ENCODE measurements at regions not wholly inside any gene's neighbourhood (a gene's known extent, or its start where the extent isn't known, plus 50 kb on each side); places are given as distances from the start of the nearest gene placed in this dataset.
A peak's percentile ranks its signal among the peaks of the same experiment; 100 is the strongest.
"Not testable (repeated sequence)": the region's sequence is repeated elsewhere in the genome, so short reads cannot be mapped to it uniquely, and the experiment has no call there.

- no peak overlapping the region for H3K4me3 Mint-ChIP-seq
- H3K4me1 Mint-ChIP-seq, result no peaks in the 10 kb centered on the region
- no peaks in the 10 kb centered on the region for H3K9me3 ChIP-seq (ENCODE audit: control insufficient read depth, low read length, poor library complexity, severe bottlenecking)
- no peak overlapping the region for H3K27ac Mint-ChIP-seq
- H3K36me3 Mint-ChIP-seq (ENCODE audit: low read depth), result no peaks in the 10 kb centered on the region
- ATAC-seq (no peak), DNase-seq (no peak)
- peaks cover 6% of the 10 kb centered on the region for H3K27me3 Mint-ChIP-seq
Observed at GRCh38 chr2:132279344-132279743, 117.6 kb upstream of the ANKRD30BL start.

GRCh38 chr2:132279930-132280615, 118.3 kb upstream of the ANKRD30BL start:
- ATAC-seq (no peak), DNase-seq (no peak)
- Mint-ChIP-seq H3K4me1 (no peaks in the 10 kb centered on the region), H3K27ac (no peak overlapping the region), H3K4me3 (no peak overlapping the region), H3K27me3 (peaks cover 6% of the 10 kb centered on the region), H3K36me3 (ENCODE audit: low read depth) (no peaks in the 10 kb centered on the region)
- H3K9me3 ChIP-seq (ENCODE audit: control insufficient read depth, low read length, poor library complexity, severe bottlenecking), result no peaks in the 10 kb centered on the region

DNA sequence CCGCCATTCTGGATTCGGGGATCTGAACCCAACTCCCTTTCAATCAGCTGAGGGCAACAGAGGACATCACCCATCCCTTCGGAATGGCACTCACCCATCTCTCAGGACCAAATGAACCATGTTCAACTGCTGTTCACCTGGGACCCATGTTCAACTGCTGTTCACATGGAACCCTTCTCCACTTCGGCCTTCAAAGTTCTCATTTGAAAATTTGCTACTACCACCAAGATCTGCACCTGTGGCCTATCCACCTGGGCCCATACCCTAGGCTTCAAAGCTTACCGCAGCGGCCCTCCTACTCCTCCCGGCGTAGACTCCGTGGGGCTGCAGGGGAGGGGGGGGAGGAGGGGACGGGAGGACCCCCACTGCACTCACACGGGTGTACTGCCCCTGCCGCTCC, 119.2 kb upstream of the ANKRD30BL start:
- Mint-ChIP-seq H3K27me3 (peaks cover 6% of the 10 kb centered on the region), H3K27ac (no peak overlapping the region), H3K36me3 (ENCODE audit: low read depth) (no peaks in the 10 kb centered on the region), H3K4me3 (no peak overlapping the region), H3K4me1 (no peaks in the 10 kb centered on the region)
- H3K9me3 ChIP-seq (ENCODE audit: control insufficient read depth, low read length, poor library complexity, severe bottlenecking), result no peaks in the 10 kb centered on the region
- DNase-seq (no peak), ATAC-seq (no peak)

DNA sequence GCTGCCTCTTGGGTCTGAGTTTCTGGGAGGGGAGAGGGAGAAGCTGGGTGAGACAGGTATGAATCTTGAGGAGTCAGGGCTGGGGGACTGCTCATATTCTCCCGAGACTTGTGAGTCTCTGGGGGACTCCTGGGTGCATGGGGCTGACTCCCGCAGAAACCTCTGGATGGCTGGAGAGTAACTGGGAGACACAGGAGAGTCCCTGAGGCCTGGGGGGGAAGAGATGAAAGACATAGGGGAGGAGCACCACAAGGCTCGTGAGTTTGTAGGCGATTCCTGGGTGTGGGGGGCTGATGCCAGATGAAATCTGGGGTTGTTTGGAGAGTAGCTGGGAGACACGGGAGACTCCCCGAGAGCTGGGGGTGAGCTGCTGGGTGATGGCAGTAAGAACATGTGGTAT, 120.4 kb upstream of the ANKRD30BL start:
- not testable (repeated sequence) for H3K36me3 Mint-ChIP-seq (ENCODE audit: low read depth); ATAC-seq; H3K27ac Mint-ChIP-seq; DNase-seq; H3K4me1 Mint-ChIP-seq; H3K9me3 ChIP-seq (ENCODE audit: control insufficient read depth, low read length, poor library complexity, severe bottlenecking); H3K4me3 Mint-ChIP-seq; H3K27me3 Mint-ChIP-seq

GRCh38 chr2:132282911-132283310, 121.2 kb upstream of the ANKRD30BL start:
- no peaks in the 10 kb centered on the region for H3K36me3 Mint-ChIP-seq (ENCODE audit: low read depth)
- peaks cover 6% of the 10 kb centered on the region for H3K27me3 Mint-ChIP-seq
- H3K4me1 Mint-ChIP-seq, result no peaks in the 10 kb centered on the region
- DNase-seq (no peak), ATAC-seq (no peak)
- H3K4me3 Mint-ChIP-seq, result no peak overlapping the region
- no peaks in the 10 kb centered on the region for H3K9me3 ChIP-seq (ENCODE audit: control insufficient read depth, low read length, poor library complexity, severe bottlenecking)
- H3K27ac Mint-ChIP-seq, result no peak overlapping the region

GRCh38 chr2:132286289-132286911, 124.6 kb upstream of the ANKRD30BL start:
- H3K9me3 ChIP-seq (ENCODE audit: control insufficient read depth, low read length, poor library complexity, severe bottlenecking); DNase-seq; H3K27ac Mint-ChIP-seq; H3K36me3 Mint-ChIP-seq (ENCODE audit: low read depth); ATAC-seq; H3K4me3 Mint-ChIP-seq; H3K27me3 Mint-ChIP-seq; H3K4me1 Mint-ChIP-seq: not testable (repeated sequence)

GRCh38 chr2:132287910-132288309, 126.2 kb upstream of the ANKRD30BL start:
- not testable (repeated sequence) for H3K9me3 ChIP-seq (ENCODE audit: control insufficient read depth, low read length, poor library complexity, severe bottlenecking); H3K4me1 Mint-ChIP-seq; H3K27me3 Mint-ChIP-seq

GRCh38 chr2:132289138-132289537, 127.4 kb upstream of the ANKRD30BL start:
- H3K9me3 ChIP-seq (ENCODE audit: control insufficient read depth, low read length, poor library complexity, severe bottlenecking); H3K27ac Mint-ChIP-seq; H3K4me3 Mint-ChIP-seq; H3K4me1 Mint-ChIP-seq; ATAC-seq; DNase-seq; H3K27me3 Mint-ChIP-seq; H3K36me3 Mint-ChIP-seq (ENCODE audit: low read depth): not testable (repeated sequence)

More at GRCh38 chr2:132287910-132288309, 126.2 kb upstream of the ANKRD30BL start:
- H3K27ac Mint-ChIP-seq; H3K4me3 Mint-ChIP-seq; H3K36me3 Mint-ChIP-seq (ENCODE audit: low read depth); DNase-seq; ATAC-seq: not testable (repeated sequence)

DNA sequence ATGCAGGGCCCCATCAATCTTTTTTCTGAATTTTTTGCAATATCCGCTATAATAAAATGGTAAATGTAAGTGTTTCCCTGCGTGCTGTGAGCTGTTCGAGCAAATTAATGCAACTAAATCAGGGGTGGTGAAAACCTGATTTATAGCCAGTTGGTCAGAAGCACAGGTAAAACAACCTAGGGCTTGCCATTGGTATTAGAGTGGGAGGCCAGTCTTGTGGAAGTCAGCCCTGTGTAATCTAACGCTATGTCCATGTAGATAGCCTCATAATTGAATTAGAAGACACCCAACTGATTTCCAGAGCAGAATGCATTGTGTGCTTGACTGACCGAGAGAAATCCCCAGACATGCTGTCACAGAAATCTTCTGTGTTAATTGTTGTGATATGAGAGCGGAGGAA, 126.8 kb upstream of the GPR39 start:
- not testable (repeated sequence) for H3K9me3 ChIP-seq (ENCODE audit: control insufficient read depth, low read length, poor library complexity, severe bottlenecking); H3K4me3 Mint-ChIP-seq; H3K4me1 Mint-ChIP-seq; H3K36me3 Mint-ChIP-seq (ENCODE audit: low read depth); DNase-seq; H3K27ac Mint-ChIP-seq; H3K27me3 Mint-ChIP-seq; ATAC-seq

- not testable (repeated sequence) for H3K36me3 Mint-ChIP-seq (ENCODE audit: low read depth); ATAC-seq; DNase-seq; H3K4me1 Mint-ChIP-seq; H3K9me3 ChIP-seq (ENCODE audit: control insufficient read depth, low read length, poor library complexity, severe bottlenecking); H3K27me3 Mint-ChIP-seq
- peak overlapping the region; percentile 74 for H3K4me3 Mint-ChIP-seq
- H3K27ac Mint-ChIP-seq, result peak overlapping the region; percentile 65
Observed at GRCh38 chr2:132300592-132301378, 115.8 kb upstream of the GPR39 start.

DNA sequence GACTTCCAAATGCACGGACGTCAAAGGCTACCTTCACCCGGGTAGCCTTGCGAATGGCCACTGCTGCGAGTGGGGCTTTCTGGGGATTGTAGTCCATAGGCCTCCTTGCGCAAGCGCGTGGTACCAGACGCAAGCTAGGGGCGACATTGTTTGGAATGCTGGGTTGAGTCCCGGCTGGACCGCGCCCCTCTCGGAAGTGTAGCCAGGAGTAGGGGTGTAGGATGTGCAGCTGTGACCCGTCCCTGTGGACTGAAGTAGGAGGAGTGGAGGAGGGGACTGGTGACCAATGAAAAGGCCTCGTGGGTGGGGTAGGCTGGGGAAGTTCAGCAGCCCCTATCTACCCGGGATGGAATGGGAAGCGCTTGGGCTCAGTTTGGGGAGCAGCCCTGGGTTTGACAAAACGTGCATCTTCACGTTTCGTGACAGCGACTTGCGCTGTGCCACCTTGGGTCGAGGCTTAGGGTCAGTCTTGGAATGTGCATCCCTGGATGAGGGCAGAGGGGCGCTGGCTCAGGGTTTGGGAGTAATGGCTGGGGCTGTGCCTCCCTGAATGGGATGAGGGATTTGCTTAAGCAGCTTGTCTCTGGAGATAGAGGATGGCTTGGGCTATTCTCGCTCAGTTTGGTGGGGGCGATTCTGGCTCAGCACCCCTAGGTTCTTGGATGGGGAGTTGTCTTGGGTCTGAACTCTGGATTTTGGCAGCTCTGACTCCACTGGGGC, 111.8 kb upstream of the GPR39 start:
- not testable (repeated sequence) for ATAC-seq, H3K4me1 Mint-ChIP-seq, H3K4me3 Mint-ChIP-seq

GRCh38 chr2:132307613-132308198, 108.9 kb upstream of the GPR39 start:
- not testable (repeated sequence) for H3K4me1 Mint-ChIP-seq; H3K9me3 ChIP-seq (ENCODE audit: control insufficient read depth, low read length, poor library complexity, severe bottlenecking)

More for the DNA sequence above, 111.8 kb upstream of the GPR39 start:
- not testable (repeated sequence) for H3K27ac Mint-ChIP-seq; H3K36me3 Mint-ChIP-seq (ENCODE audit: low read depth); DNase-seq; H3K27me3 Mint-ChIP-seq; H3K9me3 ChIP-seq (ENCODE audit: control insufficient read depth, low read length, poor library complexity, severe bottlenecking)

DNA sequence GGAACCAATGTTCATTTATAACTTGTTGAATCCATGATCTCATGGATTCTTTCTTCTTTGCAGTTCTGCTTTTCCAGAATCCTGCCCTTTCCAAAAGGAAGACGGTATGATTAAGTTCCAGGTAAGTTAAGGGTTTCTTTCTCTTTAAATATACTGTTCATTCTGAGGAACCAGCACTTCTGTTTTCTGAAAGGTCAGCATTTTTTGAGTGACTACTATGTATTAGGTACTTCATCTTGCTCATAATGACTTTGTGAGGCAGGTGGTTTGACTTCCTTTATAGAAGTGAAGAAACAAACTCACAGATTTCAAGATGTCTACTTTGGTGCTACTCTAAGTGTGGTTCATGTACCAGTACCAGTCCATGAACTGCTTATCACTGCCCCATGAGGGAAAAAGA, 107.4 kb upstream of the GPR39 start:
- not testable (repeated sequence) for H3K36me3 Mint-ChIP-seq (ENCODE audit: low read depth); H3K4me1 Mint-ChIP-seq; ATAC-seq; H3K27me3 Mint-ChIP-seq; H3K4me3 Mint-ChIP-seq; H3K9me3 ChIP-seq (ENCODE audit: control insufficient read depth, low read length, poor library complexity, severe bottlenecking); DNase-seq; H3K27ac Mint-ChIP-seq

More at GRCh38 chr2:132307613-132308198, 108.9 kb upstream of the GPR39 start:
- not testable (repeated sequence) for DNase-seq; H3K27ac Mint-ChIP-seq; H3K27me3 Mint-ChIP-seq; ATAC-seq; H3K36me3 Mint-ChIP-seq (ENCODE audit: low read depth); H3K4me3 Mint-ChIP-seq

Data from T-helper 17 cell (primary cell).